CD14-positive monocyte (primary cell): ENCODE measurements at regions not wholly inside any gene's neighbourhood (a gene's known extent, or its start where the extent isn't known, plus 50 kb on each side); places are given as distances from the start of the nearest gene placed in this dataset.

ENCODE experiments used
- DNase-seq, 3 donors: peaks; one replicate each; pipeline ENCODE4 v3.0.0-alpha.2; 2011 to 2022
- H2AFZ ChIP-seq: 2 replicates; pipeline ENCODE4 v1.6.0; 2012; ENCODE audit warnings: mild to moderate bottlenecking, low read depth, low read length, inconsistent platforms; ENCODE audit not compliant: insufficient read depth, poor library complexity, severe bottlenecking
- H3K27ac ChIP-seq, 2 donors: 1 replicate in 1 of 2; 2 replicates in 1 of 2; pipeline ENCODE4 v1.5.1; 2012 to 2013; ENCODE audit warnings: low read length in 2 of 2, control low read depth in 1 of 2, inconsistent platforms in 1 of 2, low read depth in 1 of 2, mild to moderate bottlenecking in 1 of 2
- H3K27me3 ChIP-seq, 2 donors: one replicate each; pipeline versions ENCODE4 v1.6.0 to v1.6.1; 2011 to 2013; ENCODE audit warnings: low read length in 2 of 2; ENCODE audit not compliant: control insufficient read depth in 2 of 2, insufficient read depth in 2 of 2
- H3K36me3 ChIP-seq, 2 donors: replicated peaks in 1 of 2; 1 replicate in 1 of 2; 2 replicates in 1 of 2; pipeline versions ENCODE4 v1.5.1 to v1.6.1; 2012 to 2013; ENCODE audit warnings: low read length in 2 of 2, control low read depth in 1 of 2, inconsistent platforms in 1 of 2, mild to moderate bottlenecking in 1 of 2; ENCODE audit not compliant: insufficient read depth in 2 of 2, control insufficient read depth in 1 of 2
- H3K4me1 ChIP-seq, 2 donors: 1 replicate in 1 of 2; 2 replicates in 1 of 2; pipeline versions ENCODE4 v1.5.1 to v1.6.1; 2012 to 2013; ENCODE audit warnings: low read length in 2 of 2, control low read depth in 1 of 2, inconsistent platforms in 1 of 2, mild to moderate bottlenecking in 1 of 2, moderate library complexity in 1 of 2; ENCODE audit not compliant: insufficient read depth in 2 of 2, control insufficient read depth in 1 of 2
- H3K4me2 ChIP-seq: replicated peaks from 2 replicates; pipeline ENCODE3; 2012; ENCODE audit warnings: low read length, moderate library complexity, mild to moderate bottlenecking; ENCODE audit not compliant: poor library complexity, severe bottlenecking; ENCODE audit errors: extremely low read depth
- H3K4me3 ChIP-seq, 3 experiments: fragments of 200-600 bp in 1 of 3; sonication (generic) in 1 of 3; replicated peaks in 1 of 3; 1 replicate in 2 of 3; 2 replicates in 1 of 3; pipeline ENCODE4 v1.5.1; 2011 to 2013; ENCODE audit warnings: low read length in 3 of 3, mild to moderate bottlenecking in 3 of 3, control low read depth in 2 of 3, low read depth in 2 of 3, inconsistent platforms in 1 of 3, moderate library complexity in 1 of 3
- H3K79me2 ChIP-seq: 2 replicates; pipeline ENCODE4 v1.6.0; 2012; ENCODE audit warnings: mild to moderate bottlenecking, control low read depth, inconsistent platforms, low read length, moderate library complexity; ENCODE audit not compliant: insufficient read depth
- H3K9ac ChIP-seq: 2 replicates; pipeline ENCODE4 v1.6.0; 2017; ENCODE audit warnings: low read length, mild to moderate bottlenecking; ENCODE audit not compliant: insufficient read depth, poor library complexity, severe bottlenecking
- H3K9me3 ChIP-seq, 2 donors: replicated peaks in 1 of 2; 1 replicate in 1 of 2; 2 replicates in 1 of 2; pipeline versions ENCODE4 v1.5.1 to v1.6.1; 2012 to 2013; ENCODE audit warnings: low read length in 2 of 2, control low read depth in 1 of 2; ENCODE audit not compliant: control insufficient read depth in 1 of 2, insufficient read depth in 1 of 2
- H4K20me1 ChIP-seq: 2 replicates; pipeline ENCODE4 v1.6.0; 2012; ENCODE audit warnings: mild to moderate bottlenecking, low read length, control low read depth, moderate library complexity; ENCODE audit not compliant: insufficient read depth
- H3K27ac Mint-ChIP-seq, 7 donors: one replicate each; pipeline ENCODE4 v1.8.0; 2020; ENCODE audit warnings: mild to moderate bottlenecking in 7 of 7, mixed read lengths in 7 of 7, moderate library complexity in 6 of 7, inconsistent platforms in 2 of 7
- H3K27me3 Mint-ChIP-seq, 3 donors: one replicate each; pipeline ENCODE4 v1.8.0; 2021 to 2022; ENCODE audit warnings: low read depth in 3 of 3, mild to moderate bottlenecking in 3 of 3, mixed read lengths in 3 of 3, moderate library complexity in 3 of 3, inconsistent platforms in 1 of 3
- H3K36me3 Mint-ChIP-seq, 2 donors: one replicate each; pipeline ENCODE4 v1.8.0; 2020; ENCODE audit warnings: mixed read lengths in 2 of 2, inconsistent platforms in 1 of 2, mild to moderate bottlenecking in 1 of 2
- H3K4me1 Mint-ChIP-seq: one replicate; pipeline ENCODE4 v1.8.0; 2020; ENCODE audit warnings: mild to moderate bottlenecking, mixed read lengths
- H3K4me3 Mint-ChIP-seq, 2 donors: one replicate each; pipeline ENCODE4 v1.8.0; 2020; ENCODE audit warnings: mild to moderate bottlenecking in 2 of 2, mixed read lengths in 2 of 2, moderate library complexity in 1 of 2
- H3K9me3 Mint-ChIP-seq, 7 donors: one replicate each; pipeline ENCODE4 v1.8.0; 2020 to 2022; ENCODE audit warnings: mixed read lengths in 7 of 7, mild to moderate bottlenecking in 6 of 7, moderate library complexity in 6 of 7, inconsistent platforms in 2 of 7
- WGBS: methylation state at CpG from one replicate; pipeline ENCODE4 v1.1.5; 2013; ENCODE audit warnings: missing lambda C conversion rate; ENCODE audit not compliant: insufficient coverage; 5-methylcytosine and 5-hydroxymethylcytosine counted together
- intact Hi-C, 2 donors: fragments of 100-400 bp; cut with micrococcal nuclease; formaldehyde crosslinking; loops; one replicate each; pipeline versions ENCODE4 v1.15.0 to v1.15.1; 2023
- TF ChIP-seq, protein P1 (sequence below): fragments of 200-600 bp; IDR thresholded peaks from one replicate; pipeline ENCODE4 v1.8.0; 2022; ENCODE audit warnings: antibody characterized with exemption, mild to moderate bottlenecking

- Histone ChIP-seq H3K4me1 (no peaks in the 10 kb centered on the region), H3K4me2 (no peak overlapping the region), H3K4me3 (no peak overlapping the region), H3K9me3 (peaks cover 11 to 13% of the 10 kb centered on the region in 2 donors), H4K20me1 (no peaks in the 10 kb centered on the region), H3K27me3 (no peaks in the 10 kb centered on the region), H3K9ac (no peak overlapping the region), H3K27ac (no peak overlapping the region), H2AFZ (no peak overlapping the region), H3K36me3 (no peaks in the 10 kb centered on the region), H3K79me2 (no peaks in the 10 kb centered on the region)
- no peak for DNase-seq
- peaks cover 9 to 26% (median 15%) of the 10 kb centered on the region in 7 donors for H3K9me3 Mint-ChIP-seq
- no peak overlapping the region for H3K4me3 Mint-ChIP-seq
- WGBS = no CpG with 5 or more reads among the region's 5 CpGs
- no peaks in the 10 kb centered on the region for H3K4me1 Mint-ChIP-seq
- intact Hi-C loops = no loop called here
- TF ChIP-seq, protein P1, sequence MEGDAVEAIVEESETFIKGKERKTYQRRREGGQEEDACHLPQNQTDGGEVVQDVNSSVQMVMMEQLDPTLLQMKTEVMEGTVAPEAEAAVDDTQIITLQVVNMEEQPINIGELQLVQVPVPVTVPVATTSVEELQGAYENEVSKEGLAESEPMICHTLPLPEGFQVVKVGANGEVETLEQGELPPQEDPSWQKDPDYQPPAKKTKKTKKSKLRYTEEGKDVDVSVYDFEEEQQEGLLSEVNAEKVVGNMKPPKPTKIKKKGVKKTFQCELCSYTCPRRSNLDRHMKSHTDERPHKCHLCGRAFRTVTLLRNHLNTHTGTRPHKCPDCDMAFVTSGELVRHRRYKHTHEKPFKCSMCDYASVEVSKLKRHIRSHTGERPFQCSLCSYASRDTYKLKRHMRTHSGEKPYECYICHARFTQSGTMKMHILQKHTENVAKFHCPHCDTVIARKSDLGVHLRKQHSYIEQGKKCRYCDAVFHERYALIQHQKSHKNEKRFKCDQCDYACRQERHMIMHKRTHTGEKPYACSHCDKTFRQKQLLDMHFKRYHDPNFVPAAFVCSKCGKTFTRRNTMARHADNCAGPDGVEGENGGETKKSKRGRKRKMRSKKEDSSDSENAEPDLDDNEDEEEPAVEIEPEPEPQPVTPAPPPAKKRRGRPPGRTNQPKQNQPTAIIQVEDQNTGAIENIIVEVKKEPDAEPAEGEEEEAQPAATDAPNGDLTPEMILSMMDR = no peak
- H3K36me3 Mint-ChIP-seq = no peaks in the 10 kb centered on the region
- no peaks in the 10 kb centered on the region for H3K27me3 Mint-ChIP-seq
- H3K27ac Mint-ChIP-seq = no peak overlapping the region
These were observed 232.0 kb upstream of the GRIA4 start for GRCh38 chr11:105377870-105378269.

GRCh38 chr11:105372206-105372605 lies 232.6 kb upstream of the CARD18 start:
- intact Hi-C loops = no loop called here
- Mint-ChIP-seq H3K4me3 (no peak overlapping the region), H3K4me1 (no peaks in the 10 kb centered on the region), H3K36me3 (no peaks in the 10 kb centered on the region), H3K9me3 (peaks cover 9 to 26% (median 15%) of the 10 kb centered on the region in 7 donors), H3K27ac (no peak overlapping the region), H3K27me3 (peaks cover 0 to 3% (median 0%) of the 10 kb centered on the region in 3 donors)
- no peak overlapping the region for H3K9ac ChIP-seq
- no peak overlapping the region for H3K4me2 ChIP-seq
- H3K27me3 ChIP-seq = no peaks in the 10 kb centered on the region
- H3K27ac ChIP-seq = no peak overlapping the region
- H3K79me2 ChIP-seq = no peaks in the 10 kb centered on the region
- WGBS = 96% methylated on average over 4 of the region's 6 CpGs
- H2AFZ ChIP-seq = no peak overlapping the region
- H3K4me3 ChIP-seq = no peak overlapping the region
- no peaks in the 10 kb centered on the region for H3K36me3 ChIP-seq
- TF ChIP-seq, protein P1 = no peak
- H3K4me1 ChIP-seq = no peaks in the 10 kb centered on the region
- no peaks in the 10 kb centered on the region for H4K20me1 ChIP-seq
- peaks cover 11 to 13% of the 10 kb centered on the region in 2 donors for H3K9me3 ChIP-seq
- no peak for DNase-seq
